ENCODE measurements at regions not wholly inside any gene's neighbourhood (a gene's known extent, or its start where the extent isn't known, plus 50 kb on each side); places are given as distances from the start of the nearest gene placed in this dataset.
"Not testable (repeated sequence)": the region's sequence is repeated elsewhere in the genome, so short reads cannot be mapped to it uniquely, and the experiment has no call there.

DNA sequence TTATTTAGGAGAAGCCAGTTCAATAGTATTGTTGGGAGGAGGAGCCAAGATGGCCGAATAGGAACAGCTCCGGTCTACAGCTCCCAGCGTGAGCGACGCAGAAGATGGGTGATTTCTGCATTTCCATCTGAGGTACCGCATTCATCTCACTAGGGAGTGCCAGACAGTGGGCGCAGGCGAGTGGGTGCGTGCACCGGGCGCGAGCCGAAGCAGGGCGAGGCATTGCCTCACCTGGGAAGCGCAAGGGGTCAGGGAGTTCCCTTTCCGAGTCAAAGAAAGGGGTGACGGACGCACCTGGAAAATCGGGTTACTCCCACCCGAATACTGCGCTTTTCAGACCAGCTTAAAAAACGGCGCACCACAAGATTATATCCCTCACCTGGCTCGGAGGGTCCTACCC lies 403.2 kb upstream of the SMIM31 start:
- not testable (repeated sequence) for TF ChIP-seq POLR2A, CTCF, POLR2AphosphoS5 (IDR thresholded peaks at IDR 0.05)

All from breast epithelium (tissue), 3 donors.